ENCODE measurements at regions not wholly inside any gene's neighbourhood (a gene's known extent, or its start where the extent isn't known, plus 50 kb on each side); places are given as distances from the start of the nearest gene placed in this dataset.

DNA sequence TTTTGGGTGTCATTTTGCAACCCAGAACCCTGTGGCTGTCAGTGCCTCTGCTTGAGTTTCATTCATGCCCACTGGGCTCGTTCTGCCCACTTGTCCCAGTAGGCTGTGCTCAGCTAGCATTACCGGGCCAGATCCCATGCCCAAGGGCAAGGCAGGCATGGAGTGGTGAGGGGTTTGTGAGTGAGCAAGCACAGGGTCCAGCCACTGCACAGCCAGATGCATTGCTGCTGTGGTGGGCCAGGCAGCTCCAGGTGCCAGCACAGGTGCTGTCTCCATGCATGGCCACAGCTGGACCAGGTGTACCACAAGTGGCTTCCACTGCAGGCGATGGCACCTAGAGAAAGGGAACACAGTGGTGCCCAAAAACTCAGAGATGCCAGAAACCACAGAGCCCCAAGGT is 1671.2 kb downstream of the OLFM4 start:
- Histone ChIP-seq H2AFZ (ENCODE audit: low read length) (no peak overlapping the region), H3K27ac (ENCODE audit: low read depth, low read length) (no peak overlapping the region), H3K4me2 (ENCODE audit: insufficient read depth, low read length) (no peak overlapping the region), H4K20me1 (ENCODE audit: insufficient read depth, low read length) (no peaks in the 10 kb centered on the region), H3K79me2 (ENCODE audit: insufficient read depth, low read length) (no peaks in the 10 kb centered on the region), H3K27me3 (ENCODE audit: insufficient read depth, low read length) (no peaks in the 10 kb centered on the region), H3K36me3 (ENCODE audit: insufficient read depth, low read length) (no peaks in the 10 kb centered on the region), H3K9me3 (ENCODE audit: low read depth, low read length) (no peaks in the 10 kb centered on the region), H3K4me1 (ENCODE audit: insufficient read depth, low read length) (no peaks in the 10 kb centered on the region), H3K4me3 (ENCODE audit: insufficient read depth, low read length) (no peak overlapping the region)
- TF ChIP-seq, protein P1, sequence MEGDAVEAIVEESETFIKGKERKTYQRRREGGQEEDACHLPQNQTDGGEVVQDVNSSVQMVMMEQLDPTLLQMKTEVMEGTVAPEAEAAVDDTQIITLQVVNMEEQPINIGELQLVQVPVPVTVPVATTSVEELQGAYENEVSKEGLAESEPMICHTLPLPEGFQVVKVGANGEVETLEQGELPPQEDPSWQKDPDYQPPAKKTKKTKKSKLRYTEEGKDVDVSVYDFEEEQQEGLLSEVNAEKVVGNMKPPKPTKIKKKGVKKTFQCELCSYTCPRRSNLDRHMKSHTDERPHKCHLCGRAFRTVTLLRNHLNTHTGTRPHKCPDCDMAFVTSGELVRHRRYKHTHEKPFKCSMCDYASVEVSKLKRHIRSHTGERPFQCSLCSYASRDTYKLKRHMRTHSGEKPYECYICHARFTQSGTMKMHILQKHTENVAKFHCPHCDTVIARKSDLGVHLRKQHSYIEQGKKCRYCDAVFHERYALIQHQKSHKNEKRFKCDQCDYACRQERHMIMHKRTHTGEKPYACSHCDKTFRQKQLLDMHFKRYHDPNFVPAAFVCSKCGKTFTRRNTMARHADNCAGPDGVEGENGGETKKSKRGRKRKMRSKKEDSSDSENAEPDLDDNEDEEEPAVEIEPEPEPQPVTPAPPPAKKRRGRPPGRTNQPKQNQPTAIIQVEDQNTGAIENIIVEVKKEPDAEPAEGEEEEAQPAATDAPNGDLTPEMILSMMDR (IDR thresholded peaks at IDR 0.05; ENCODE audit: extremely low read depth, low read depth, low read length), result no peak
- no peak for DNase-seq (ENCODE audit: insufficient read length, low spot score, missing footprints)

DNA sequence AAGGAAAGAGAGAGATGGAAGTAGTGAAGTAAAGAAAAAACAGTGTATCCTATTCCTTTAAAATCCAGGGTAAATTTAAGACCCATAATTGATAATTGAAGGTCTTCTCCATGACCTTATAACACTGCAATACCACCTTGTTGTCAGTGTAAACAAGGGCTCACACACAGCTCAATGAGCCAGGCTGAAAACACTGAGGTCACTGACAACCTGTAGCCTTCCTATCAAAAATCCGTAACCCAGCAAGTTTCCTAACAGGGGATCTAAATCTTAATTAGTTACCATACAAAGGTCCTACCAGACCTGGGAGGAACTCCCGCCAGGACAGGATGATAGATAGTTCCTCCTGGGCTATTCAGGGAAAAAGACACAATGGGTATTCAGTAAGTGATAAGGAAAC is 1677.1 kb downstream of the OLFM4 start:
- H2AFZ ChIP-seq (ENCODE audit: low read length), result no peak overlapping the region
- no peak overlapping the region for H3K4me2 ChIP-seq (ENCODE audit: insufficient read depth, low read length)
- TF ChIP-seq, protein P1 (IDR thresholded peaks at IDR 0.05; ENCODE audit: extremely low read depth, low read depth, low read length), result no peak
- DNase-seq (ENCODE audit: insufficient read length, low spot score, missing footprints), result no peak
- H3K4me3 ChIP-seq (ENCODE audit: insufficient read depth, low read length), result no peak overlapping the region
- H3K36me3 ChIP-seq (ENCODE audit: insufficient read depth, low read length), result no peaks in the 10 kb centered on the region
- H3K27ac ChIP-seq (ENCODE audit: low read depth, low read length), result no peak overlapping the region
- H3K9me3 ChIP-seq (ENCODE audit: low read depth, low read length), result peaks cover 3% of the 10 kb centered on the region
- no peaks in the 10 kb centered on the region for H3K27me3 ChIP-seq (ENCODE audit: insufficient read depth, low read length)
- no peaks in the 10 kb centered on the region for H3K4me1 ChIP-seq (ENCODE audit: insufficient read depth, low read length)
- no peaks in the 10 kb centered on the region for H4K20me1 ChIP-seq (ENCODE audit: insufficient read depth, low read length)
- H3K79me2 ChIP-seq (ENCODE audit: insufficient read depth, low read length), result no peaks in the 10 kb centered on the region

DNA sequence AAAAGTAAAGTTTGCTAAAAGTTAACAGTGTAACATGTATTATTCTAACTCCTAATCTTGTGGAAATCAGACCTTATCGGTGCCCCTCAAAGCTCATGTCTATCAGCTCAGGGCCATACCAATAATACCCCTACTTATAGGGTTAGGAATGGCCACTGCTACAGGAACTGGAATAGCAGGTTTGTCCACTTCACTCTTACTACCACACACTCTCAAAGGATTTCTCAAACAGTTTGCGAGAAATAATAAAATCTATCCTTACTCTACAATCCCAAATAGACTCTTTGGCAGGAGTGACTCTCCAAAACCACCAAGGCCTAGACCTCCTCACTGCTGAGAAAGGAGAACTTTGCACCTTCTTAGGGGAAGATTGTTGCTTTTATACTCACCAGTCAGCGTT is 1677.7 kb downstream of the OLFM4 start:
- Histone ChIP-seq H3K9me3 (ENCODE audit: low read depth, low read length) (peaks cover 3% of the 10 kb centered on the region), H3K36me3 (ENCODE audit: insufficient read depth, low read length) (no peaks in the 10 kb centered on the region), H3K4me2 (ENCODE audit: insufficient read depth, low read length) (no peak overlapping the region), H3K27me3 (ENCODE audit: insufficient read depth, low read length) (no peaks in the 10 kb centered on the region), H3K4me1 (ENCODE audit: insufficient read depth, low read length) (no peaks in the 10 kb centered on the region), H3K79me2 (ENCODE audit: insufficient read depth, low read length) (no peaks in the 10 kb centered on the region), H4K20me1 (ENCODE audit: insufficient read depth, low read length) (no peaks in the 10 kb centered on the region), H3K27ac (ENCODE audit: low read depth, low read length) (no peak overlapping the region), H3K4me3 (ENCODE audit: insufficient read depth, low read length) (no peak overlapping the region), H2AFZ (ENCODE audit: low read length) (no peak overlapping the region)
- TF ChIP-seq, protein P1 (IDR thresholded peaks at IDR 0.05; ENCODE audit: extremely low read depth, low read depth, low read length), result no peak
- DNase-seq (ENCODE audit: insufficient read length, low spot score, missing footprints), result no peak

DNA sequence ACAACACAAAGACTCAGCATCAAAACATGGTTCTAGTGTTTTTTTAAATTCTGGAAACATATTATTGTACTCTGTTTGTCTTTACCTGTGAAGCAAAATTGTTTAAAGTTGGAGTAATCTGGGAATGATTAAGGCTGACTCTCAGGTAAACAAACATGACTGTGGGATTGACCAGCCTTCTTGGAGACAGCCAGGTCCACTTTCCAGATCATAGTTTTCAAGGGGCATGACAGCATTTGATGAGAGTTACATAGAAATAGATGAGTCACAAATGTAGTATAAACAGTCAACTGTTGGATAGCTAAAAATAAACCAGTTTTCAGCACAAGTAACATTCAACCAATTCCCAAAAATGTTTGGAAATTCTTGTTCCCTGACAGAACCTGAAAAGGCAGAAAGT is 1680.9 kb downstream of the OLFM4 start:
- Histone ChIP-seq H3K36me3 (ENCODE audit: insufficient read depth, low read length) (no peaks in the 10 kb centered on the region), H3K4me3 (ENCODE audit: insufficient read depth, low read length) (no peak overlapping the region), H3K4me2 (ENCODE audit: insufficient read depth, low read length) (no peak overlapping the region), H3K27ac (ENCODE audit: low read depth, low read length) (no peak overlapping the region), H3K4me1 (ENCODE audit: insufficient read depth, low read length) (no peaks in the 10 kb centered on the region), H3K27me3 (ENCODE audit: insufficient read depth, low read length) (no peaks in the 10 kb centered on the region), H3K79me2 (ENCODE audit: insufficient read depth, low read length) (no peaks in the 10 kb centered on the region), H3K9me3 (ENCODE audit: low read depth, low read length) (peaks cover 3% of the 10 kb centered on the region), H4K20me1 (ENCODE audit: insufficient read depth, low read length) (no peaks in the 10 kb centered on the region), H2AFZ (ENCODE audit: low read length) (no peak overlapping the region)
- TF ChIP-seq, protein P1 (IDR thresholded peaks at IDR 0.05; ENCODE audit: extremely low read depth, low read depth, low read length), result no peak
- no peak for DNase-seq (ENCODE audit: insufficient read length, low spot score, missing footprints)

Measured in osteoblast (primary cell).